Activated T-helper 1 cell treated with anti-CD3 and anti-CD28 coated beads, Interleukin-12 subunit alpha, Interleukin-12 subunit beta, Interleukin-2, Interleukin-4 antibody, amounts not matched to agents 30 ng/mL and 10 ng/mL and 1 ng/mL, durations not matched to agents 14 hours and 24 hours and 36 hours (primary cell): ENCODE measurements at regions not wholly inside any gene's neighbourhood (a gene's known extent, or its start where the extent isn't known, plus 50 kb on each side); places are given as distances from the start of the nearest gene placed in this dataset.

Source experiments
- DNase-seq: peaks from one replicate; pipeline ENCODE4 v3.0.0; 2021; ENCODE audit warnings: low spot score
- H3K27ac Mint-ChIP-seq: one replicate; pipeline ENCODE4 v1.8.0; 2021; ENCODE audit warnings: mild to moderate bottlenecking, mixed read lengths
- H3K27me3 Mint-ChIP-seq: one replicate; pipeline ENCODE4 v1.8.0; 2022; ENCODE audit warnings: mild to moderate bottlenecking, moderate library complexity, mixed read lengths; ENCODE audit not compliant: insufficient read depth
- H3K36me3 Mint-ChIP-seq: one replicate; pipeline ENCODE4 v1.8.0; 2021; ENCODE audit warnings: low read depth, mixed read lengths
- H3K4me1 Mint-ChIP-seq: one replicate; pipeline ENCODE4 v1.8.0; 2021; ENCODE audit warnings: low read depth, mixed read lengths
- H3K4me3 Mint-ChIP-seq: one replicate; pipeline ENCODE4 v1.8.0; 2021; ENCODE audit warnings: mild to moderate bottlenecking, moderate library complexity, mixed read lengths
- H3K9me3 Mint-ChIP-seq: one replicate; pipeline ENCODE4 v1.8.0; 2021; ENCODE audit warnings: mixed read lengths
- intact Hi-C: fragments of 100-400 bp; cut with micrococcal nuclease; formaldehyde crosslinking; loops from one replicate; pipeline ENCODE4 v1.15.1; 2024

- H3K4me1 Mint-ChIP-seq = no peaks in the 10 kb centered on the region
- no peak for DNase-seq
- H3K27me3 Mint-ChIP-seq = no peaks in the 10 kb centered on the region
- intact Hi-C loops = no loop called here
- no peak overlapping the region for H3K4me3 Mint-ChIP-seq
- H3K9me3 Mint-ChIP-seq = peaks cover 11% of the 10 kb centered on the region
- H3K27ac Mint-ChIP-seq = no peak overlapping the region
- no peaks in the 10 kb centered on the region for H3K36me3 Mint-ChIP-seq
Observed at GRCh38 chr3:74531491-74531890, 83.0 kb downstream of the CNTN3 start.

- DNase-seq = no peak
- H3K36me3 Mint-ChIP-seq = no peaks in the 10 kb centered on the region
- peaks cover 14% of the 10 kb centered on the region for H3K9me3 Mint-ChIP-seq
- H3K27ac Mint-ChIP-seq = no peak overlapping the region
- H3K27me3 Mint-ChIP-seq = no peaks in the 10 kb centered on the region
- no peaks in the 10 kb centered on the region for H3K4me1 Mint-ChIP-seq
- H3K4me3 Mint-ChIP-seq = no peak overlapping the region
- intact Hi-C loops = no loop called here
Observed at GRCh38 chr3:74529145-74529544, 85.3 kb downstream of the CNTN3 start.

- Mint-ChIP-seq H3K27me3 (no peaks in the 10 kb centered on the region), H3K27ac (no peak overlapping the region), H3K9me3 (peaks cover 14% of the 10 kb centered on the region), H3K4me1 (no peaks in the 10 kb centered on the region), H3K36me3 (no peaks in the 10 kb centered on the region), H3K4me3 (no peak overlapping the region)
- no peak for DNase-seq
- intact Hi-C loops = no loop called here
Observed at GRCh38 chr3:74527566-74527965, 86.9 kb downstream of the CNTN3 start.

- intact Hi-C loops = no loop called here
- peaks cover 3% of the 10 kb centered on the region for H3K9me3 Mint-ChIP-seq
- no peaks in the 10 kb centered on the region for H3K27me3 Mint-ChIP-seq
- H3K27ac Mint-ChIP-seq = no peak overlapping the region
- DNase-seq = no peak
- H3K4me3 Mint-ChIP-seq = no peak overlapping the region
- no peaks in the 10 kb centered on the region for H3K4me1 Mint-ChIP-seq
- no peaks in the 10 kb centered on the region for H3K36me3 Mint-ChIP-seq
Observed at GRCh38 chr3:74523811-74524210, 90.6 kb downstream of the CNTN3 start.

- no peak overlapping the region for H3K27ac Mint-ChIP-seq
Observed at GRCh38 chr3:74520895-74521294, 93.6 kb downstream of the CNTN3 start.

GRCh38 chr3:74518610-74519009 is 95.8 kb downstream of the CNTN3 start:
- Mint-ChIP-seq H3K4me3 (no peak overlapping the region), H3K4me1 (no peaks in the 10 kb centered on the region), H3K9me3 (no peaks in the 10 kb centered on the region), H3K27me3 (no peaks in the 10 kb centered on the region), H3K27ac (no peak overlapping the region), H3K36me3 (no peaks in the 10 kb centered on the region)
- intact Hi-C loops = no loop called here
- DNase-seq = no peak

More at GRCh38 chr3:74520895-74521294, 93.6 kb downstream of the CNTN3 start:
- Mint-ChIP-seq H3K4me1 (no peaks in the 10 kb centered on the region), H3K27me3 (no peaks in the 10 kb centered on the region), H3K36me3 (no peaks in the 10 kb centered on the region), H3K9me3 (peaks cover 3% of the 10 kb centered on the region), H3K4me3 (no peak overlapping the region)
- intact Hi-C loops = no loop called here
- DNase-seq = no peak

- Mint-ChIP-seq H3K4me3 (no peak overlapping the region), H3K27ac (no peak overlapping the region), H3K27me3 (no peaks in the 10 kb centered on the region), H3K4me1 (no peaks in the 10 kb centered on the region), H3K36me3 (no peaks in the 10 kb centered on the region), H3K9me3 (no peaks in the 10 kb centered on the region)
- no peak for DNase-seq
- intact Hi-C loops = no loop called here
Observed at GRCh38 chr3:74516019-74516418, 98.4 kb downstream of the CNTN3 start.

- Mint-ChIP-seq H3K27ac (no peak overlapping the region), H3K36me3 (no peaks in the 10 kb centered on the region), H3K27me3 (no peaks in the 10 kb centered on the region), H3K4me1 (no peaks in the 10 kb centered on the region), H3K4me3 (no peak overlapping the region), H3K9me3 (peaks cover 4% of the 10 kb centered on the region)
- intact Hi-C loops = no loop called here
- DNase-seq = no peak
Observed at GRCh38 chr3:74515451-74515850, 99.0 kb downstream of the CNTN3 start.

GRCh38 chr3:74511078-74511477 is 103.4 kb downstream of the CNTN3 start:
- H3K4me1 Mint-ChIP-seq = no peaks in the 10 kb centered on the region
- intact Hi-C loops = no loop called here

GRCh38 chr3:74510261-74510818 is 104.1 kb downstream of the CNTN3 start:
- no peak for DNase-seq
- H3K27ac Mint-ChIP-seq = no peak overlapping the region
- no peaks in the 10 kb centered on the region for H3K27me3 Mint-ChIP-seq
- no peak overlapping the region for H3K4me3 Mint-ChIP-seq
- H3K4me1 Mint-ChIP-seq = no peaks in the 10 kb centered on the region
- peaks cover 4% of the 10 kb centered on the region for H3K9me3 Mint-ChIP-seq
- H3K36me3 Mint-ChIP-seq = no peaks in the 10 kb centered on the region
- intact Hi-C loops = no loop called here

More at GRCh38 chr3:74511078-74511477, 103.4 kb downstream of the CNTN3 start:
- no peak overlapping the region for H3K27ac Mint-ChIP-seq
- DNase-seq = no peak
- H3K36me3 Mint-ChIP-seq = no peaks in the 10 kb centered on the region
- peaks cover 4% of the 10 kb centered on the region for H3K9me3 Mint-ChIP-seq
- no peak overlapping the region for H3K4me3 Mint-ChIP-seq
- H3K27me3 Mint-ChIP-seq = no peaks in the 10 kb centered on the region

GRCh38 chr3:74507691-74508090 is 106.8 kb downstream of the CNTN3 start:
- no peaks in the 10 kb centered on the region for H3K27me3 Mint-ChIP-seq
- H3K4me3 Mint-ChIP-seq = no peak overlapping the region
- no peak overlapping the region for H3K27ac Mint-ChIP-seq
- DNase-seq = no peak
- intact Hi-C loops = no loop called here
- H3K4me1 Mint-ChIP-seq = no peaks in the 10 kb centered on the region
- no peaks in the 10 kb centered on the region for H3K36me3 Mint-ChIP-seq
- peaks cover 5% of the 10 kb centered on the region for H3K9me3 Mint-ChIP-seq

- DNase-seq = no peak
- H3K4me1 Mint-ChIP-seq = no peaks in the 10 kb centered on the region
- H3K36me3 Mint-ChIP-seq = no peaks in the 10 kb centered on the region
- intact Hi-C loops = no loop called here
- H3K9me3 Mint-ChIP-seq = peaks cover 8% of the 10 kb centered on the region
- no peaks in the 10 kb centered on the region for H3K27me3 Mint-ChIP-seq
- no peak overlapping the region for H3K4me3 Mint-ChIP-seq
- H3K27ac Mint-ChIP-seq = no peak overlapping the region
Observed at GRCh38 chr3:74506246-74506645, 108.2 kb downstream of the CNTN3 start.

GRCh38 chr3:74501007-74501406 is 113.5 kb downstream of the CNTN3 start:
- Mint-ChIP-seq H3K27ac (no peak overlapping the region), H3K4me1 (no peaks in the 10 kb centered on the region), H3K9me3 (peaks cover 4% of the 10 kb centered on the region), H3K27me3 (no peaks in the 10 kb centered on the region), H3K36me3 (no peaks in the 10 kb centered on the region), H3K4me3 (no peak overlapping the region)
- DNase-seq = no peak
- intact Hi-C loops = no loop called here

- H3K27me3 Mint-ChIP-seq = no peaks in the 10 kb centered on the region
- no peak overlapping the region for H3K4me3 Mint-ChIP-seq
- peaks cover 4% of the 10 kb centered on the region for H3K9me3 Mint-ChIP-seq
- H3K4me1 Mint-ChIP-seq = no peaks in the 10 kb centered on the region
- no peak for DNase-seq
- H3K27ac Mint-ChIP-seq = no peak overlapping the region
- no peaks in the 10 kb centered on the region for H3K36me3 Mint-ChIP-seq
- intact Hi-C loops = no loop called here
Observed at GRCh38 chr3:74500257-74500656, 114.2 kb downstream of the CNTN3 start.
